ENCODE measurements at regions not wholly inside any gene's neighbourhood (a gene's known extent, or its start where the extent isn't known, plus 50 kb on each side); places are given as distances from the start of the nearest gene placed in this dataset.

- intact Hi-C loops (cut with DNase I): no loop called here
- H3K4me3 ChIP-seq (replicated peaks in 1 of 3): no peak overlapping the region
These were observed 1278.4 kb upstream of the FLRT2 start for GRCh38 chr14:84251411-84252115.

GRCh38 chr14:84252706-84253105 is 1277.2 kb upstream of the FLRT2 start:
- H3K27ac ChIP-seq: no peak overlapping the region
- no peaks in the 10 kb centered on the region for H3K36me3 ChIP-seq
- 88 to 94% methylated on average over 2 of the region's 2 CpGs for WGBS, 2 donors
- no peaks in the 10 kb centered on the region for H3K9me3 ChIP-seq
- TF ChIP-seq POLR2A (IDR thresholded peaks at IDR 0.05) (no peak), CTCF (IDR thresholded peaks at IDR 0.05) (no peak)
- intact Hi-C loops (cut with DNase I): no loop called here
- peaks cover 0 to 11% of the 10 kb centered on the region in 2 donors for H3K4me1 ChIP-seq
- DNase-seq: no peak
- no peak overlapping the region for H3K4me3 ChIP-seq (replicated peaks in 1 of 3)
- H3K27me3 ChIP-seq: no peaks in the 10 kb centered on the region

More at GRCh38 chr14:84251411-84252115, 1278.4 kb upstream of the FLRT2 start:
- H3K36me3 ChIP-seq: no peaks in the 10 kb centered on the region
- H3K27me3 ChIP-seq: no peaks in the 10 kb centered on the region
- H3K27ac ChIP-seq: no peak overlapping the region
- peaks cover 0 to 11% of the 10 kb centered on the region in 2 donors for H3K4me1 ChIP-seq
- no peak for TF ChIP-seq POLR2A (IDR thresholded peaks at IDR 0.05)
- no peak for TF ChIP-seq CTCF (IDR thresholded peaks at IDR 0.05)
- no peaks in the 10 kb centered on the region for H3K9me3 ChIP-seq
- WGBS, 2 donors: 68% methylated on average over 1 of the region's 1 CpG
- DNase-seq: no peak

- 88% methylated on average over 2 of the region's 2 CpGs for WGBS, 2 donors
- Histone ChIP-seq H3K27me3 (no peaks in the 10 kb centered on the region), H3K9me3 (no peaks in the 10 kb centered on the region), H3K4me1 (peaks cover 0 to 11% of the 10 kb centered on the region in 2 donors), H3K27ac (no peak overlapping the region), H3K36me3 (no peaks in the 10 kb centered on the region), H3K4me3 (replicated peaks in 1 of 3) (no peak overlapping the region)
- TF ChIP-seq POLR2A (IDR thresholded peaks at IDR 0.05) (no peak), CTCF (IDR thresholded peaks at IDR 0.05) (no peak)
- no peak for DNase-seq
- intact Hi-C loops (cut with DNase I): no loop called here
These were observed 1276.6 kb upstream of the FLRT2 start for GRCh38 chr14:84253326-84253725.

- Histone ChIP-seq H3K27ac (no peak overlapping the region), H3K4me1 (peaks cover 0 to 11% of the 10 kb centered on the region in 2 donors), H3K9me3 (no peaks in the 10 kb centered on the region), H3K27me3 (no peaks in the 10 kb centered on the region), H3K4me3 (replicated peaks in 1 of 3) (no peak overlapping the region), H3K36me3 (no peaks in the 10 kb centered on the region)
- WGBS, 2 donors: 63 to 70% methylated on average over 4 of the region's 4 CpGs
- intact Hi-C loops (cut with DNase I): no loop called here
- TF ChIP-seq CTCF (IDR thresholded peaks at IDR 0.05) (no peak), POLR2A (IDR thresholded peaks at IDR 0.05) (no peak)
- peak in 1 of 2 donors; percentile 1 for DNase-seq
These were observed 1275.7 kb upstream of the FLRT2 start for GRCh38 chr14:84254290-84254689.

GRCh38 chr14:84262932-84263331 is 1267.0 kb upstream of the FLRT2 start:
- Histone ChIP-seq H3K27me3 (no peaks in the 10 kb centered on the region), H3K4me1 (no peaks in the 10 kb centered on the region), H3K9me3 (no peaks in the 10 kb centered on the region), H3K36me3 (no peaks in the 10 kb centered on the region), H3K27ac (no peak overlapping the region), H3K4me3 (replicated peaks in 1 of 3) (no peak overlapping the region)
- intact Hi-C loops (cut with DNase I): no loop called here
- TF ChIP-seq POLR2A (IDR thresholded peaks at IDR 0.05): no peak
- DNase-seq: no peak
